ENCODE measurements at regions not wholly inside any gene's neighbourhood (a gene's known extent, or its start where the extent isn't known, plus 50 kb on each side); places are given as distances from the start of the nearest gene placed in this dataset.
A peak's percentile ranks its signal among the peaks of the same experiment; 100 is the strongest.

- Mint-ChIP-seq H3K9me3 (peaks cover 24% of the 10 kb centered on the region), H3K36me3 (ENCODE audit: low read depth) (peaks cover 6% of the 10 kb centered on the region), H3K4me3 (peak overlapping the region; percentile 6), H3K4me1 (peaks cover 14% of the 10 kb centered on the region), H3K27me3 (ENCODE audit: low read depth, poor library complexity) (peaks cover 6% of the 10 kb centered on the region), H3K27ac (no peak overlapping the region)
- TF ChIP-seq, protein P1, sequence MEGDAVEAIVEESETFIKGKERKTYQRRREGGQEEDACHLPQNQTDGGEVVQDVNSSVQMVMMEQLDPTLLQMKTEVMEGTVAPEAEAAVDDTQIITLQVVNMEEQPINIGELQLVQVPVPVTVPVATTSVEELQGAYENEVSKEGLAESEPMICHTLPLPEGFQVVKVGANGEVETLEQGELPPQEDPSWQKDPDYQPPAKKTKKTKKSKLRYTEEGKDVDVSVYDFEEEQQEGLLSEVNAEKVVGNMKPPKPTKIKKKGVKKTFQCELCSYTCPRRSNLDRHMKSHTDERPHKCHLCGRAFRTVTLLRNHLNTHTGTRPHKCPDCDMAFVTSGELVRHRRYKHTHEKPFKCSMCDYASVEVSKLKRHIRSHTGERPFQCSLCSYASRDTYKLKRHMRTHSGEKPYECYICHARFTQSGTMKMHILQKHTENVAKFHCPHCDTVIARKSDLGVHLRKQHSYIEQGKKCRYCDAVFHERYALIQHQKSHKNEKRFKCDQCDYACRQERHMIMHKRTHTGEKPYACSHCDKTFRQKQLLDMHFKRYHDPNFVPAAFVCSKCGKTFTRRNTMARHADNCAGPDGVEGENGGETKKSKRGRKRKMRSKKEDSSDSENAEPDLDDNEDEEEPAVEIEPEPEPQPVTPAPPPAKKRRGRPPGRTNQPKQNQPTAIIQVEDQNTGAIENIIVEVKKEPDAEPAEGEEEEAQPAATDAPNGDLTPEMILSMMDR (IDR thresholded peaks at IDR 0.05): no peak
- DNase-seq: no peak
Measured at GRCh38 chr21:38205940-38206339, 50.9 kb upstream of the KCNJ15 start.

DNA sequence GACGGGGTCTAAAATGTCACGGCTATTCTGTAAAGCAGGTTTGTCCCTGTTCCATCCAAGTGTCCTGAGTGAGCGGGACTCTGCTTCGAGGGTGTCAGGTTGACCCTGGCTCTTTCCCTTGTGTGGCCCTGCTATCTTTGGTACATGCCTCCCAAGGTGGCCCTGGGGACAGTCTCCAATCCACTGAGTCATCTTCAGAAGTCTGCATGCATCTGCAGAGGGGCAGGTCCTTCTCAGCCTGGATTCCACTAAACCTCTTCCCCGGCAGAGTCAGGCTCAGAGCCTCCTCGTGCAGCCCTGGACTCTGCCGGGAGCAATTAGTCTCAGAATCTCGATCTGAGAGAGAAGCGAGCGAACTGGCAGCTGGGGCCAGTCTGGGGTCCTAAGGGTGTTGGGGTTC lies 50.1 kb upstream of the KCNJ15 start:
- no peak for DNase-seq
- Mint-ChIP-seq H3K4me3 (no peak overlapping the region), H3K27ac (no peak overlapping the region), H3K9me3 (peaks cover 25% of the 10 kb centered on the region), H3K27me3 (ENCODE audit: low read depth, poor library complexity) (peaks cover 6% of the 10 kb centered on the region), H3K36me3 (ENCODE audit: low read depth) (peaks cover 7% of the 10 kb centered on the region), H3K4me1 (peaks cover 14% of the 10 kb centered on the region)
- TF ChIP-seq, protein P1 (IDR thresholded peaks at IDR 0.05): no peak

All from nephron progenitor cell (in vitro differentiated cells).